AML-193 (cell line): ENCODE measurements at regions not wholly inside any gene's neighbourhood (a gene's known extent, or its start where the extent isn't known, plus 50 kb on each side); places are given as distances from the start of the nearest gene placed in this dataset.
"Not testable (repeated sequence)": the region's sequence is repeated elsewhere in the genome, so short reads cannot be mapped to it uniquely, and the experiment has no call there.

ENCODE experiments used
- DNase-seq, 2 experiments: peaks; one replicate each; lab custom pipeline; 2025; lab: John Stamatoyannopoulos, UW

GRCh38 chr11:44388828-44389657 lies 79.1 kb upstream of the ALX4 start:
- no peak for DNase-seq

DNA sequence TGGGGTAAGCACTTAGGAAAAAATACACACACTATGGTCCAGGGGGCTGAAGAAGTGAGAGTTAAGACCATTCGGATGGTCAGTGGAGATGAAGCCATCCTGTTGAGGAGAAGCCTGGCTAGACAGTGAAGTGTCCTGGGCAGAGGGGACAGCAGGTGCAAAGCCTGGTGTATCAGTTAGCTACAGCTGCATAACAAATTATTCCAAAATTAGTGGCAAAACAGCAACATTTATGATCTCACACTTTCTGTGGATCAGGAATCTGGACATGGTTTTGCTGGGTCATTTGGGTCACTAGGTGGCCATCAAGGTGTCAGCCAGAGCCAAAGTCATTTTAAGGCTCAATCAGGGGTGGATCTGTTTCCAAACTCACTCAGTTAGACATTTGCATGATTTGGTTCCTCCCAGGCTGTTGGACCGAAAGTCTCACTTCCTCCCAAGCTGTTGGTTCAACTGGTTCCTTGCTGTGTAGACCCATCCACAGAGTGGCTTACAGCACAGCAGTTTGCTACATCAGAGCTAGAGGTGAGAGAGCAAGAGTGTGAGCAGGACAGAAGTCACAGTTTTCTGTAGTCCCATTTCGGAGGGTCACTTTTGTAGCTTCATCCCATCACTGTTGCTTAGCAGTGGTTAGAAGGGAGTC lies 80.1 kb upstream of the ALX4 start:
- DNase-seq: no peak

DNA sequence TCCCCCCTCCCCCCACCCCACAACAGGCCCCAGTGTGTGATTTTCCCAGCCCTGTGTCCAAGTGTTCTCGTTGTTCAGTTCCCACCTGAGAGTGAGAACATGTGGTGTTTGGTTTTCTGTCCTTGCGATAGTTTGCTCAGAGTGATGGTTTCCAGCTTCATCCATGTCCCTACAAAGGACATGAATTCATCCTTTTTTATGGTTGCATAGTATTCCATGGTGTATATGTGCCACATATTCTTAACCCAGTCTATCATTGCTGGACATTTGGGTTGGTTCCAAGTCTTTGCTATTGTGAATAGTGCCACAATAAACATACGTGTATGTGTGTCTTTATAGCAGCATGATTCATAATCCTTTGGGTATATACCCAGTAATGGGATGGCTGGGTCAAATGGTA lies 81.1 kb upstream of the ALX4 start:
- not testable (repeated sequence) for DNase-seq

GRCh38 chr11:44396746-44397145 lies 86.8 kb upstream of the ALX4 start:
- not testable (repeated sequence) for DNase-seq

GRCh38 chr11:44397586-44398178 lies 87.7 kb upstream of the ALX4 start:
- DNase-seq: no peak

- DNase-seq: no peak
These were observed 88.5 kb upstream of the ALX4 start for GRCh38 chr11:44398266-44399030.

- no peak for DNase-seq
These were observed 90.0 kb upstream of the ALX4 start for GRCh38 chr11:44399968-44400367.

DNA sequence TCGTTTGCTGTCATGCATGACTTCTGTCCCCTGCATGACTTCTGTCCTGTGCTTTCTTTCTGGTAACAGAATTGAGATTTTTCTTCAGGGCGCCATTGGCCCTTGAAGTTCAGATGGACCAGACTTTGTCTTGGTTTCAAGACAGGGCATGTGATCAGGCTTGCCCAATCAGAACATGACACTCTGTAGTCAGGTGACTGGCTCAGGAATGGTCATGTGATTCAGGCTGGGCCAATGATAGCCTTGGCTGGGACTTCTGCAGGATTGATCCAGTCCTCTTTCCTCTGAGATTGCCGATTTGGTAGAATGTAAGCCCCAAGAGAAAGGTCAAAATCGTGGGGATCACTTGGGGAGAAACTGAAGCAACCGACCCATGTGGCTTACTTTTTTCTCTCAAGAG lies 90.5 kb upstream of the ALX4 start:
- no peak for DNase-seq

GRCh38 chr11:44402466-44403075 lies 92.6 kb upstream of the ALX4 start:
- no peak for DNase-seq

DNA sequence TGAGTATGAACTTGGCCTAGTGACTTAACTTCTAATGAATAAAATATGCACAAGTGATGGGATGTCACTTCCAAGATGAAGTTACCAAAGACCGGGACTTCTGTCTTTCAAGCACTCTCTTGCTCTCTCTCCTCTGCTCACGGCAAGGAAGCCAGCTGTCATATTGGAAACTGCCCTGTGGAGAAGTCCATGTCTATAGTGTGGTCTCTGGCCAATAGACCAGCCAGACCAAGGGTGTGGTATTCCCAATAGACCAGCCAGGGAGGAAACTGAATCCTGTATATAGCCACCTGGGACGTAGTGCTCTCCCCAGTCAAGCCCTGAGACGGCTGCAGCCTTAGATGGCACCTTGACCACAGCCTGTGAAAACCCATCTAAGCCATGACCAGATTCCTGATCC lies 93.2 kb upstream of the ALX4 start:
- no peak for DNase-seq

DNA sequence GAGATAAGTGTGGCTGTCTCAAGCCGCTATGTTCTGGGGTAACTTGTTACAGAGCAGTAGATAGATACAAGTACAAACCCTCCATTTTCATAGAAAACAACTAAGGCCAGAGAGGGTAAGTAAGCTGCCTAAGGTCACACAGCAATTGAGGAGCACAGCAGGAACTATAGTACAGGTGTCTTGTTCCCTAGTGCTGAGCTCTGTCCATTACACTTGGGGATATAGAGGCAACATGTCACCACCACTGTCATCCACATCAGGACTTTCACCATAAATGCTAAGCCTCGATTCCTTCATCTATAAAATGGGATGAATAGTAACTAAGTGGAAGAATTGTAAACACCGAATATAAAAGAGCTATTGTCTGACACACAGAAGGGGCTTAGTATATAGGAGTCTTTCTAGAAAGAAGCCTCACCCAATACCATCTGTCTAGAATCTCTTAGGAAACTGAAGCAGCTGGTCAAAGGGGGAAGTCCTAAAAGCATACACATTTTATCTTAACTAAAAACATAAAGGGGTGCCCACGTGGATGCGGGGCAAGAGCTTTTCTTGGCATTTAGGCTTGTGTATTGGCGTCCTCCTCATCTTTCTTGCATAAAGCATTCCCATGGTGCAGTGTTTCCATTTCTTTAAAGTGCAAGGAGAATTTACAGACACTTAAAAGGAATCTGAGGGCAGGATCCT lies 93.8 kb upstream of the ALX4 start:
- no peak for DNase-seq

DNA sequence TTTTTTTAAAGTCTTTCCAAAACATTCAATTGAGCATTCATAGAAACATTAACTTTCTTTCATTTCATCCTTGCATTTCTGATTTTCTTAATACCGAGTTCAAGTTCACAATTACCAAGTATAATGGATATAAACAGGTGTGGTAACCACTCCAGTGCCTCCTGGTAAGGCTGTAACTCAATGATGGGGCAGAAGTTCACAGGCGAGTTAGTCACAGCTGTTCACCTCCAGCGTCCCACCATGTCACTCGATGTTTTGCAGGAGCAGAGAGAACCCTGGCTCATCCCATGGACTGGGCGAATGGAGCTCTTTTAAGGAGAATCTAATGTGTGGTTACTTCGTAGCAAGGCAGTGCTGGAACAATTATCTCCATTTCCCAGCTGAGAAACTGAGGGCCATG lies 94.4 kb upstream of the ALX4 start:
- no peak for DNase-seq

- DNase-seq: no peak
These were observed 94.9 kb upstream of the ALX4 start for GRCh38 chr11:44404736-44405395.

DNA sequence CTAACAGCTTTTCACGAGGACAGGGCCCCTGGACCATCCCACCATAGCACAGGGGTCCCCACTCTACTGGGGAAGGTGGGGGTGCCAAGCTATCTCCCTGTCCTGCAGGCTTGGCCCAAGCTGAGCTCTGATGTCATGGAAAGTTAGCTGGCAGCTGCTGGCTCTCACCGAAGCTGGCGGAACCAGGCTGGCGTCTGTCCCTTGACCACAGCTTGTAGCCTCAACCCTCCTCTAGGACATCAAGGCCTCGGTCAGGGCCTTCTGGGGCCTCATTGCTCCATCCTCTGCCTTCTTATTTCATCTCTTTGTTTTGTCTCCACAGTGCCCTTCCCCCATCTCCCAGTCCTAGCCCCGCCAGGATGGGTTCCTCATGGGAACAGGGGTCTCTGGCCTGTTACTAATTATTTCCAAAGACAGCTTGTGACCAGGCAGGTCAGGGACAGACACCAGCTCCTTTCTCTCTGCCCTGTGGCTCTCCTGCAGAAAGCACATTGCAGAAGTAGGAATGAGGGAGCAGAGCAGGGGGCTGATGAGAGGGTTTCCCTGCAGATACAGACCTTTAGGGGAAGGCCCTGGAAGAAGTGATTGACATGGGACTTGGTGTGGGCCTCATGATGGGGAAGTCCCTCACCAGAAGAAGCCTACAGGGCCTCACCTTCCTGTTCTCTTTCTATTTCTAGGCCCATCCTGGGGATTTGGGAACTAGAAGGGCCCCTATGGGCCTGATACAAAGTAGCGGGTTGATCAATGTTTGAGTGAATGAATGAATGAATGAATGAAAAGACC lies 97.5 kb upstream of the ALX4 start:
- DNase-seq: no peak

GRCh38 chr11:44408141-44408540 lies 98.2 kb upstream of the ALX4 start:
- DNase-seq: no peak

DNA sequence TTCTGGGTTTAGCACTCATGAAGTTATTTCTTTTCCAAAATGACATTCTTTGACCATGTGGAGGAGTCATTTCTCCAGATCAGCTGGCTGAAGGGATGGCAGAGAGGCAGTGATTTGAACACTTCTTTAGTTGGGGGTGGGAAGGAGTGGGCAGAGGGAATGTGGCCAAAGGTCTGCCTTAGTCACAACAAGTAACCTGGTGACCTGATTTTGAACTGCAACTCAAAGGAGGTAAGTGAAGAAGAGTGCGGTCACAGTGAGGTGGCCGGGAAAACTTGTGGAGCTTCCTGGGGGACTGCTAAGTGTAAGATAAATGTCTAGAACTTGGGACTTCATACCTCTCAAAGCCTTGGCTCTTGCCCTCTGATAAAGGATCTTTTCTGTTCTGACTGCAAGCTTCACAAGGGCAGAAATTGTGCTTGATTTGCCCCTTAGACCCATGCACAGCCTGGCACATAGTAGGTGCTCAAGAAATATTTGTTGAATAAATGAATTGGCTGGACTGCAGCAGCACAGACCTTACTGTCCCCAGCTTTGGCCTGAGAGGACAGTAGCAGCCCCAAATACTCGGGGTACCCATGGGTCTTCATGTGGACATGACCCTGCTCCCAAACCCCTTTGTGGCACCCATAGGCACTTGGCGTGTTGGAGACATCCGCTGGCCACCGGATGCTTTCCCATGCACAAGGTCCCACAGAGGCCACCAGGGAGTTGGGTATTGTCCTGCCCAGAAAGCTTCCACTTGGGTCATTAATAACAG lies 99.0 kb upstream of the ALX4 start:
- DNase-seq: no peak

GRCh38 chr11:44409558-44410236 lies 99.8 kb upstream of the ALX4 start:
- DNase-seq: no peak

- no peak for DNase-seq
These were observed 106.8 kb upstream of the ALX4 start for GRCh38 chr11:44416776-44417175.
